ENCODE measurements at regions not wholly inside any gene's neighbourhood (a gene's known extent, or its start where the extent isn't known, plus 50 kb on each side); places are given as distances from the start of the nearest gene placed in this dataset.
"Not testable (repeated sequence)": the region's sequence is repeated elsewhere in the genome, so short reads cannot be mapped to it uniquely, and the experiment has no call there.

DNA sequence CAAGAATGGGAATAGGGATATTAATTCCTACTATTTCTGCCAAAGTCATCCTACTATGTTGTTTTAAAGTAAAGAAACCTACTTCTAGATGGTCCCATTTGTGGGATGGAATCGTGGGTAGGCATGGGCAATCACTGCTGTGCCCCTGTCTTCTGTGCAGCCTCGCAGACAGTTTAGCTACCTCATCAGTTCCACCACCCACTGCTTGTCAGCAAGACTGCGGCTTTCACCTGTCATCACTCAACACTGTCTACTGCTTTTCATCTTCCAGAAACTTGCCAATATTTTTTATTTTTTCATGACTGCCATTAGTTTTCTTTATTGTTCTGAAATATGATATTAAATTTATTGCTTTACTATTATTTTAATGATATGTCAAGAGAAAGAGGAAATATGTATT is 368.1 kb upstream of the KYNU start:
- no peak for TF ChIP-seq JUND (IDR thresholded peaks at IDR 0.05; ENCODE audit: low read depth)
- in situ Hi-C loops (cut with HindIII; ENCODE audit: low pct_unique_long_range_greater_than_20kb, low sequenced_read_pairs), result no loop called here
- no peak for DNase-seq (ENCODE audit: low read depth in 1 of 2, low spot score in 1 of 2)

DNA sequence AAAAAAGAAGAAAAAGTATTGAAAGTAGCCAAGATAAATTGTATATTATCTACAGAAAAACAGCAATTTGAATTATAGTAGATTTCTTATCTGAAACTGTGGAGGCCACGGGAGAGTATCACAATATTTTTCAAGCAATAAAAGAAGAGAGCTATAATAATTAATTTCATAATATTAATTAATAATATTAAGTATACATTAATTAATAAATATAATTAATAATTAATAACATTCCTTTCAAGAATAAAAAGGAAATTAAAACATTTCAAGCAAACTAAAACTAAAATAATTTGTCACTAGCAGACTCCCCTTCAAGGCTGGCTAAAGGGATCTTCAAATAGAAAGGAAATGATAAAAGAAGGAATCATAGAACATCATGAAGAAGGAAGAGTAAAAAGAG is 372.7 kb upstream of the KYNU start:
- no peak for TF ChIP-seq JUND (IDR thresholded peaks at IDR 0.05; ENCODE audit: low read depth)
- in situ Hi-C loops (cut with HindIII; ENCODE audit: low pct_unique_long_range_greater_than_20kb, low sequenced_read_pairs), result no loop called here

GRCh38 chr2:142502402-142502801 is 371.6 kb upstream of the LRP1B start:
- DNase-seq (ENCODE audit: low read depth in 1 of 2, low spot score in 1 of 2), result no peak
- no peak for TF ChIP-seq JUND (IDR thresholded peaks at IDR 0.05; ENCODE audit: low read depth)
- in situ Hi-C loops (cut with HindIII; ENCODE audit: low pct_unique_long_range_greater_than_20kb, low sequenced_read_pairs), result no loop called here

More for the DNA sequence above, 372.7 kb upstream of the KYNU start:
- DNase-seq (ENCODE audit: low read depth in 1 of 2, low spot score in 1 of 2), result no peak

DNA sequence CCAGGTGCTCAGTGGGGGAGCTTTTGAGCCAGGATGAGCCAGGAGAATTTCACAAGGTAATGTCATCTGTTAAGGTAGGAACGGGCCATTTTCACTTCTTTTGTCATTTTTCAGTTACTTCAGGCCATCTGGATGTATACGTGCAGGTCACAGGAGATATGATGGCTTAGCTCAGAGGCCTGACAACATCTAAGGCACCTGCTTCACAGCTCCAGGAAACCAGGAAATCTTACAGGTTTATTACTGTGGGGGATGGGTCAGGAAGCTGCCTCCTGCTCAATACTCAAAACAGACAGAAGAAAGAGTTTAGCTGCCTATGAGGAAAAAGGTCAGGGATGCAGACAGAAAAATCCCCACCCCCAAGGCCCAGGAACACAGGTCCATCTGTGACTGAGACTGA is 364.3 kb upstream of the LRP1B start:
- no peak for DNase-seq (ENCODE audit: low read depth in 1 of 2, low spot score in 1 of 2)
- no peak for TF ChIP-seq JUND (IDR thresholded peaks at IDR 0.05; ENCODE audit: low read depth)
- in situ Hi-C loops (cut with HindIII; ENCODE audit: low pct_unique_long_range_greater_than_20kb, low sequenced_read_pairs), result no loop called here

- DNase-seq (ENCODE audit: low read depth in 1 of 2, low spot score in 1 of 2); in situ Hi-C loops (cut with HindIII; ENCODE audit: low pct_unique_long_range_greater_than_20kb, low sequenced_read_pairs): not testable (repeated sequence)
These were observed 358.8 kb upstream of the LRP1B start for GRCh38 chr2:142489631-142490030.

GRCh38 chr2:142484111-142484510 is 353.3 kb upstream of the LRP1B start:
- in situ Hi-C loops (cut with HindIII; ENCODE audit: low pct_unique_long_range_greater_than_20kb, low sequenced_read_pairs), result no loop called here
- no peak for TF ChIP-seq JUND (IDR thresholded peaks at IDR 0.05; ENCODE audit: low read depth)
- DNase-seq (ENCODE audit: low read depth in 1 of 2, low spot score in 1 of 2), result no peak

GRCh38 chr2:142483653-142484052 is 352.8 kb upstream of the LRP1B start:
- no peak for DNase-seq (ENCODE audit: low read depth in 1 of 2, low spot score in 1 of 2)
- TF ChIP-seq JUND (IDR thresholded peaks at IDR 0.05; ENCODE audit: low read depth), result no peak
- in situ Hi-C loops (cut with HindIII; ENCODE audit: low pct_unique_long_range_greater_than_20kb, low sequenced_read_pairs), result no loop called here

DNA sequence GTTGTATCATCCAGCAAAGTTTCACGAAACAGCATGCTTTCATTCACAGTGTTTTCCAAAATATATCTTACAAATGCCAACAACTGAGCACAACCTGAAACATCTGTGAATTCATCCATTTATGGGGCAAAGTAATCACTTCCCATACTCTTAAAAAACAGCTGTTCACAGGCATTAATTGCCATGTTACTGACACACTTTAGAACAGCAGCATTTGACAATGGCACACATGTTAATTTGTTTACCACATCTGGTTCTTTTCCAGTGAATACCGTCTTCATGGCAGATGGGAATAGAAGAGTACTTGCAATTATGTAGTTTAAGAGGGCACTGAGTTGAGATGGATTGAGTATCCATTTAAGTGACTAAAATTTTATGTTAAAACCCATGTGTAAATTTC is 347.4 kb upstream of the LRP1B start:
- TF ChIP-seq JUND (IDR thresholded peaks at IDR 0.05; ENCODE audit: low read depth), result no peak
- in situ Hi-C loops (cut with HindIII; ENCODE audit: low pct_unique_long_range_greater_than_20kb, low sequenced_read_pairs), result no loop called here
- no peak for DNase-seq (ENCODE audit: low read depth in 1 of 2, low spot score in 1 of 2)

- TF ChIP-seq JUND (IDR thresholded peaks at IDR 0.05; ENCODE audit: low read depth), result no peak
- no peak for DNase-seq (ENCODE audit: low read depth in 1 of 2, low spot score in 1 of 2)
- in situ Hi-C loops (cut with HindIII; ENCODE audit: low pct_unique_long_range_greater_than_20kb, low sequenced_read_pairs), result no loop called here
These were observed 341.6 kb upstream of the LRP1B start for GRCh38 chr2:142472382-142472781.

DNA sequence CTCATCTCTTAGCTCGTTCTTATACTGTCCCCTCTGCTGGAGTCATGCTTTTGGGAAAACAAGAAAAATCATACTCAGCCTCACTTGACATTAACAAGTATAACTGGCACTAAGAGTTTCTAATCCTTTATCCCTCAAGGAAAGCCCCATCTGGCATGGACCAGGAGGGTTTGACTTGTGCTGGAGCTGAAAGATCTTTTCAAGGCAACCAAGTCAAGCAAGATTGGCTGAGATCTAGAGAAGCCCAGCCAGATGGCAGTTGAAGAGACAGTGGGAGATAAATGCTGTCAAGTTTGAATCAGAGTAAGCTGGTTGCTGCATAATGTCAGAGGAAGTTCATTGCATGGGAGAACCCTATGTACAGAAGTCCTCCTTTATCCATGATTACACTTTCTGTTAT is 336.5 kb upstream of the LRP1B start:
- in situ Hi-C loops (cut with HindIII; ENCODE audit: low pct_unique_long_range_greater_than_20kb, low sequenced_read_pairs), result no loop called here
- TF ChIP-seq JUND (IDR thresholded peaks at IDR 0.05; ENCODE audit: low read depth), result no peak
- DNase-seq (ENCODE audit: low read depth in 1 of 2, low spot score in 1 of 2), result no peak

- DNase-seq (ENCODE audit: low read depth in 1 of 2, low spot score in 1 of 2), result no peak
- TF ChIP-seq JUND (IDR thresholded peaks at IDR 0.05; ENCODE audit: low read depth), result no peak
- in situ Hi-C loops (cut with HindIII; ENCODE audit: low pct_unique_long_range_greater_than_20kb, low sequenced_read_pairs), result no loop called here
These were observed 332.2 kb upstream of the LRP1B start for GRCh38 chr2:142463047-142463446.

- no peak for TF ChIP-seq JUND (IDR thresholded peaks at IDR 0.05; ENCODE audit: low read depth)
- in situ Hi-C loops (cut with HindIII; ENCODE audit: low pct_unique_long_range_greater_than_20kb, low sequenced_read_pairs), result no loop called here
- no peak for DNase-seq (ENCODE audit: low read depth in 1 of 2, low spot score in 1 of 2)
These were observed 331.5 kb upstream of the LRP1B start for GRCh38 chr2:142462306-142462705.

GRCh38 chr2:142445551-142446072 is 314.8 kb upstream of the LRP1B start:
- no peak for DNase-seq (ENCODE audit: low read depth in 1 of 2, low spot score in 1 of 2)
- in situ Hi-C loops (cut with HindIII; ENCODE audit: low pct_unique_long_range_greater_than_20kb, low sequenced_read_pairs), result no loop called here

DNA sequence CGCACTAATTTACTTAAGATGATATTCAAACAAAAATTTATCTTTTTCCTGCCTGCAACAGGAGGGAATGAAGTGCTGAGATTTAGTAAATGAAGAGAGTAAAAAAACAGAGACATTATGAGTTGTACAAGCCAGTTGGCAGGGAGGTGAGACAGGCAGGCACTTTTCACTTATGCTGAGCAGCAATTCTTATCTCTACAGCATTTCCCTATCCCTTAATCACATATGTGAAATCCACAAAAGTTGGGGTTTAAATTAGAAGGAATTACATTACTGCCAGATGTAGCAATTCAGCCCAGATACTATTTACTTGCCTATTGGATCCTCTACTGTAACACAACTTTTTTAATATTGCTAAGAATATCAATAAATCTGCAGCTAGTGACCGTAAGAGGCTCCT is 314.2 kb upstream of the LRP1B start:
- no peak for DNase-seq (ENCODE audit: low read depth in 1 of 2, low spot score in 1 of 2)
- in situ Hi-C loops (cut with HindIII; ENCODE audit: low pct_unique_long_range_greater_than_20kb, low sequenced_read_pairs), result no loop called here
- TF ChIP-seq JUND (IDR thresholded peaks at IDR 0.05; ENCODE audit: low read depth), result no peak

More at GRCh38 chr2:142445551-142446072, 314.8 kb upstream of the LRP1B start:
- TF ChIP-seq JUND (IDR thresholded peaks at IDR 0.05; ENCODE audit: low read depth), result no peak
